Right ventricle myocardium superior (tissue), 1 donor: ENCODE measurements at regions not wholly inside any gene's neighbourhood (a gene's known extent, or its start where the extent isn't known, plus 50 kb on each side); places are given as distances from the start of the nearest gene placed in this dataset.

Experiments used
- ATAC-seq: fragments of 200-7000 bp; cut with Tn5 transposase; one replicate; pipeline ENCODE4 v1.9.1; 2020; ENCODE audit warnings: mild to moderate bottlenecking; ENCODE audit not compliant: poor library complexity
- DNase-seq: peaks from one replicate; pipeline ENCODE4 v3.0.0-alpha.2; 2020
- intact Hi-C: fragments of 100-400 bp; cut with DNase I; formaldehyde crosslinking; loops from one replicate; pipeline ENCODE4 v1.11.2; 2022
- donor health status: DM: no; HTN: yes; CAD: no; lungs with severe emphysema.

GRCh38 chr14:89493877-89494634, 77.0 kb upstream of the FOXN3 start:
- intact Hi-C loops: no loop called here
- DNase-seq (no peak), ATAC-seq (peak; percentile 70)

- DNase-seq: no peak
- no peak for ATAC-seq
- intact Hi-C loops: no loop called here
Observed at GRCh38 chr14:89493406-89493805, 76.4 kb upstream of the FOXN3 start.

- ATAC-seq (no peak), DNase-seq (no peak)
- intact Hi-C loops: no loop called here
Observed at GRCh38 chr14:89491711-89492381, 74.8 kb upstream of the FOXN3 start.

- intact Hi-C loops: no loop called here
- ATAC-seq (no peak), DNase-seq (no peak)
Observed at GRCh38 chr14:89490466-89490865, 73.4 kb upstream of the FOXN3 start.

GRCh38 chr14:89489761-89490437, 72.9 kb upstream of the FOXN3 start:
- ATAC-seq: no peak
- DNase-seq: no peak
- intact Hi-C loops: no loop called here

- no peak for DNase-seq
- peak; percentile 28 for ATAC-seq
- intact Hi-C loops: no loop called here
Observed at GRCh38 chr14:89486961-89487360, 69.9 kb upstream of the FOXN3 start.

- ATAC-seq (peak; percentile 49), DNase-seq (no peak)
- intact Hi-C loops: no loop called here
Observed at GRCh38 chr14:89486505-89486904, 69.5 kb upstream of the FOXN3 start.

GRCh38 chr14:89485264-89485663, 68.2 kb upstream of the FOXN3 start:
- intact Hi-C loops: no loop called here
- DNase-seq (no peak), ATAC-seq (no peak)

GRCh38 chr14:89484051-89484844, 67.2 kb upstream of the FOXN3 start:
- intact Hi-C loops: no loop called here
- DNase-seq: no peak
- no peak for ATAC-seq

- ATAC-seq (peak; percentile 83), DNase-seq (peak; percentile 81)
- intact Hi-C loops: no loop called here
Observed at GRCh38 chr14:89481196-89481595, 64.2 kb upstream of the FOXN3 start.

- ATAC-seq: no peak
- intact Hi-C loops: no loop called here
- no peak for DNase-seq
Observed at GRCh38 chr14:89480278-89480677, 63.2 kb upstream of the FOXN3 start.

GRCh38 chr14:89479802-89480201, 62.8 kb upstream of the FOXN3 start:
- DNase-seq: no peak
- intact Hi-C loops: no loop called here
- ATAC-seq: no peak

- peak; percentile 50 for ATAC-seq
- DNase-seq: peak; percentile 52
Observed at GRCh38 chr14:89477391-89477790, 60.4 kb upstream of the FOXN3 start.

GRCh38 chr14:89476354-89476896, 59.4 kb upstream of the FOXN3 start:
- intact Hi-C loops: no loop called here
- DNase-seq: no peak
- ATAC-seq: no peak

More at GRCh38 chr14:89477391-89477790, 60.4 kb upstream of the FOXN3 start:
- intact Hi-C loops: no loop called here

- no peak for DNase-seq
- intact Hi-C loops: no loop called here
- no peak for ATAC-seq
Observed at GRCh38 chr14:89474464-89474863, 57.4 kb upstream of the FOXN3 start.

- ATAC-seq: no peak
- intact Hi-C loops: no loop called here
- no peak for DNase-seq
Observed at GRCh38 chr14:89473989-89474388, 57.0 kb upstream of the FOXN3 start.

GRCh38 chr14:89473569-89473968, 56.5 kb upstream of the FOXN3 start:
- intact Hi-C loops: no loop called here
- no peak for DNase-seq
- ATAC-seq: peak; percentile 42

- intact Hi-C loops: no loop called here
- no peak for ATAC-seq
- DNase-seq: no peak
Observed at GRCh38 chr14:89470401-89470800, 53.4 kb upstream of the FOXN3 start.
